AG04449 (cell line): ENCODE measurements at regions not wholly inside any gene's neighbourhood (a gene's known extent, or its start where the extent isn't known, plus 50 kb on each side); places are given as distances from the start of the nearest gene placed in this dataset.

ENCODE experiments used
- CTCF ChIA-PET: fragments of 350-600 bp; formaldehyde crosslinking; extraction: SDS; loops from one replicate; lab custom pipeline; 2021; ENCODE audit warnings: antibody characterized with exemption; lab: Yijun Ruan, JAX
- POLR2A ChIA-PET: fragments of 400-600, 350-600 bp; formaldehyde crosslinking; extraction: SDS; loops from one replicate; lab custom pipeline; 2020; ENCODE audit warnings: antibody characterized with exemption, inconsistent platforms; lab: Yijun Ruan, JAX
- DNase-seq: peaks from one replicate; pipeline ENCODE4 v3.0.0-alpha.2; 2010; ENCODE audit warnings: low read depth, low spot score
- H3K4me3 ChIP-seq: 2 replicates; pipeline ENCODE4 v1.5.1; 2011; ENCODE audit warnings: low read depth, mild to moderate bottlenecking, control low read depth, low read length
- CTCF ChIP-seq: IDR thresholded peaks from one replicate; pipeline ENCODE4 v1.5.1; 2011; ENCODE audit warnings: mild to moderate bottlenecking, moderate library complexity, low read length, control low read depth, inconsistent platforms; ENCODE audit not compliant: insufficient read depth; ENCODE audit errors: missing control alignments

GRCh38 chr21:24456358-24456757 lies 1150.9 kb downstream of the MRPL39 start:
- no peak for DNase-seq
- H3K4me3 ChIP-seq = no peak overlapping the region
- POLR2A ChIA-PET = no interaction called here
- CTCF ChIA-PET = no interaction called here
- no peak for TF ChIP-seq CTCF

GRCh38 chr21:24450119-24450518 lies 1157.2 kb downstream of the MRPL39 start:
- ChIA-PET CTCF (no interaction called here), POLR2A (no interaction called here)
- no peak overlapping the region for H3K4me3 ChIP-seq
- TF ChIP-seq CTCF = no peak
- DNase-seq = no peak

- no peak for DNase-seq
- H3K4me3 ChIP-seq = no peak overlapping the region
- no peak for TF ChIP-seq CTCF
- ChIA-PET CTCF (no interaction called here), POLR2A (no interaction called here)
These were observed 1161.8 kb downstream of the MRPL39 start for GRCh38 chr21:24445517-24445916.

GRCh38 chr21:24444736-24445135 lies 1162.5 kb downstream of the MRPL39 start:
- no peak for TF ChIP-seq CTCF
- POLR2A ChIA-PET = no interaction called here
- CTCF ChIA-PET = no interaction called here
- DNase-seq = no peak
- no peak overlapping the region for H3K4me3 ChIP-seq

GRCh38 chr21:24436236-24436635 lies 1171.0 kb downstream of the MRPL39 start:
- POLR2A ChIA-PET = no interaction called here

GRCh38 chr21:24428591-24429199 lies 1178.6 kb downstream of the MRPL39 start:
- ChIA-PET CTCF (no interaction called here), POLR2A (no interaction called here)
- DNase-seq = no peak
- no peak for TF ChIP-seq CTCF
- no peak overlapping the region for H3K4me3 ChIP-seq

More at GRCh38 chr21:24436236-24436635, 1171.0 kb downstream of the MRPL39 start:
- no peak for DNase-seq
- no peak for TF ChIP-seq CTCF
- CTCF ChIA-PET = no interaction called here
- H3K4me3 ChIP-seq = no peak overlapping the region
